ENCODE measurements at regions not wholly inside any gene's neighbourhood (a gene's known extent, or its start where the extent isn't known, plus 50 kb on each side); places are given as distances from the start of the nearest gene placed in this dataset.

- TF ChIP-seq CTCF (IDR thresholded peaks at IDR 0.05 in 4 of 5, conservative IDR thresholded peaks at IDR 0.05 in 1 of 5) (no peak), POLR2A (IDR thresholded peaks at IDR 0.05) (no peak)
Observed at GRCh38 chr18:56299740-56300139, 338.7 kb downstream of the TXNL1 start.

Data from gastrocnemius medialis (tissue), 4 donors.